ENCODE measurements at regions not wholly inside any gene's neighbourhood (a gene's known extent, or its start where the extent isn't known, plus 50 kb on each side); places are given as distances from the start of the nearest gene placed in this dataset.
"Not testable (repeated sequence)": the region's sequence is repeated elsewhere in the genome, so short reads cannot be mapped to it uniquely, and the experiment has no call there.

GRCh38 chr4:57993944-57994343, 883.8 kb upstream of the IGFBP7 start:
- DNase-seq: no peak

DNA sequence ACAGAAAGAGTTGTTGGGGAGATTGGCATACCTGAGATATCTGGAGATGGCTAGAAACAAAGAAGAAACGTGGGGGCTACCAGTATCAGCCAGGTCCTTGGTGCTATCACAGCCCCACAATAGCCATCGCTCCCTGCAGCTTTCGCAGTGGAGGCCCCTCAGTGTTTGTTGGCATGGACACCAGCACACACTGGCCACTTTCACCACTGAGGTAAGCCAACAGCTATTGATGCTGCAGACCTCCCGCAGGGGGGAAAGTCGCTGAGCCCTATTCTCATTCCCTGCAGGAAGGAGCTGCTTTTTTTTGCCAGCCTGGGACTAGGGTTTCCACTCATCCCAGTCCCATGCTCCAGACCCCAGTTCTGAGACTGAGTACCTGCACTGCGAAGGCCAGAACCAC, 879.2 kb upstream of the IGFBP7 start:
- DNase-seq: no peak

GRCh38 chr4:57985161-57985560, 875.0 kb upstream of the IGFBP7 start:
- no peak for DNase-seq

- DNase-seq: no peak
Observed at GRCh38 chr4:57981123-57981522, 870.9 kb upstream of the IGFBP7 start.

DNA sequence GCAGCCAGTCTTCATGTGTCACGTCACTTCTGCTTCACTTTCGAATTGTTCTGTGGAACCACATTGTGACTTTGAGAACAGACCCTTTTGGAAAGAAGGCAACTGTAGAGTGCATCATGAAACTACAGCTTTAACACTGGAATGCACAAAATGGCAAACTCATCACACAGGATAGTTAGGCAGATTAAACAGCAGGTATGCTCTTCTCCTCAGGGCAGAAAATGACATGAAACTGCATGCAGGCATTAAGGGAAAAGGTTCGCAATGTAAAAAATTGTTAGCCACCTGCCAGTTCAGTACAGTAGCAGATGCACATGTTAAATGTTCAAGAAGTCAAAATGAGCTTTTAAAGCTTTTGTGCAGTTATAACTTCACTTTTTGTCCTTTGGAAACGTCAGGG, 864.6 kb upstream of the IGFBP7 start:
- no peak for DNase-seq

DNA sequence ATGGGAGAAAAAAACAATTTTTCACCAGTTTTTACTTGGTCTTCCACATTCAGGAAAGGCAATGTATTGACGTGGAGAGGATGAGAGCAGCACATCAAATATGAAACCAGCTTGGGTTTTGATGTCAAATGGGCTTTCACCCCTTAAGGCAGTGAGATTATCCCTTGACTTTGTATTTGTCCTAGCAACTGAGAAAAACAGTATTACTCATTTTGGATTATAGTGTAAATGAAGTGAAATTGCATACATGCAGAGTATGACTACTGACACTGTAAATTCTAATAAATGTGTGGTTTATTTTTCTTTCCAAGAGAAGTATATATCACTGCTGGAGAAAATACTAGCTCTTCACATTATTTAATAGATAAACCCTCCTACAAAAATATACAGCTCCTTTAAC, 863.6 kb upstream of the IGFBP7 start:
- no peak for DNase-seq

GRCh38 chr4:57971261-57971660, 861.1 kb upstream of the IGFBP7 start:
- no peak for DNase-seq

GRCh38 chr4:57966987-57967760, 857.0 kb upstream of the IGFBP7 start:
- DNase-seq: no peak

DNA sequence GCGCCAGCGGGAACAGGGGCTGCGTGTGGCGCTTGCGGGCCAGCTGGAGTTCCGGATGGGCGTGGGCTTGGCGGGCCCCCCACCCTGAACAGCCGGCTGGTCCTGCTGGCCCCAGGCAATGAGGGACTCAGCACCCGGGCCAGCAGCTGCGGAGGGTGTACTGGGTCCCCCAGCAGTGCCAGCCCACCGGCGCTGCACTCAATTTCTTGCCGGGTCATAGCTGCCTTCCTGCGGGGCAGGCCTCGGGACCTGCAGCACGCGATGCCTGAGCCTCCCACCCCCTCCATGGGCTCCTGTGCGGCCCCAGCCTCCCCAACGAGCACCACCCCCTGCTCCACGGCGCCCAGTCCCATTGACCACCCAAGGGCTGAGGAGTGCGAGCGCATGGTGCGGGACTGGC, 855.2 kb upstream of the IGFBP7 start:
- DNase-seq: not testable (repeated sequence)

GRCh38 chr4:57945298-57945697, 835.1 kb upstream of the IGFBP7 start:
- DNase-seq: no peak

- no peak for DNase-seq
Observed at GRCh38 chr4:57943682-57944081, 833.5 kb upstream of the IGFBP7 start.

- DNase-seq: not testable (repeated sequence)
Observed at GRCh38 chr4:57937326-57937725, 827.1 kb upstream of the IGFBP7 start.

DNA sequence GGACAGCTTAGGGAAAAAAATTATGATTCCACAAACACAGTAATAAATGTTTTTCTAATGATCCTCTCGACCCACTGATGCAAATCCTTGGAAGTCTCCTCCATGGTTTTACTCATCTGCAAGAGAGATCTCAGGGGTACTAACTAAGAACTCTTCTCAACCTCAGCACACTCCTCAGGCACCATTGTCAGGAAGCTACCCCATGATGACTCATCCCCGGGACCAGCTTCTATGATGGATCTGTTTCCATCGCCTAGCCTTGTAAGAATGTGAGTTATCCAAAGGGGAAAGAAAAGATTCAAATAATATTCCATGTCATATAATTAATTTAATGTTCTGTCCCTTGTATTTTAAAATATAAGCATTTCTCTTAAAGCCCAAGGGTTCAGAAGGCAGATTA, 816.1 kb upstream of the IGFBP7 start:
- no peak for DNase-seq

DNA sequence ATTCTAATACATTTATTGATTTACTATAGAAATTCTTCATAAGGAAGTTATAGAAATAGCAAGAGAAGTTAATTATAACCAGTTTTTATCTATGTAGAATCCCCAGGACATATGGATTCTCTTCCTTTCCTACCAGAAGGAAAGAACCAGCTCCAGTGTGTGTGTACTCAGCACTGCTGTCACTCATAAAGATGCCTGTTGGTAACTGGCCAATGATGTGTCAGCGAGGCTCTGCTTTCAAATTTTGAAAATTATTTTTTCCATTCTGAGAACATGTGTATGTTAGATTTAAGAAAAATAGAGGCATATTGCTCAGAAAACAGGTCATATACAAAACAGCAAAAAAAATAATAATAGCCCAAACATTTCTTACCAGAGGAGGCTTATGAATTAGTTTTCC, 814.8 kb upstream of the IGFBP7 start:
- no peak for DNase-seq

- no peak for DNase-seq
Observed at GRCh38 chr4:57916479-57916878, 806.3 kb upstream of the IGFBP7 start.

- no peak for DNase-seq
Observed at GRCh38 chr4:57911203-57911602, 801.0 kb upstream of the IGFBP7 start.

DNA sequence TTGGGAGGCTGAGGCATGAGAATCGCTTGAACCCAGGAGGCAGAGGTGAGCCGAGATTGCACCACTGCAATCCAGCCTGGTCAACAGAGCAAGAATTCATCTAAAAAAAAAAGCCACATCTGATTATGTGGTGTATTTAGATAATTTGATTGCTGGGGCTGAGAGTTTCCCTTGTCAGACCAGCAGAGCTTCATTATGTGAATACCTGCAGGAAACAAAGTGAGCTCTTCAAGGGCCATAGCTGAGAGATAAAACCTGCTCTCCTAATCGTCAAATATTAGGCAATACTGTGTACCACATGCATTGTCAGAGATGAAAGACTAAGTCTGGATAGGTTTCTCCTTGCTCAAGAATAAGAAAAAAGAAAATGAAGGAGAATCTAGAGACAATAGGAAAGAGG, 800.0 kb upstream of the IGFBP7 start:
- DNase-seq: no peak

DNA sequence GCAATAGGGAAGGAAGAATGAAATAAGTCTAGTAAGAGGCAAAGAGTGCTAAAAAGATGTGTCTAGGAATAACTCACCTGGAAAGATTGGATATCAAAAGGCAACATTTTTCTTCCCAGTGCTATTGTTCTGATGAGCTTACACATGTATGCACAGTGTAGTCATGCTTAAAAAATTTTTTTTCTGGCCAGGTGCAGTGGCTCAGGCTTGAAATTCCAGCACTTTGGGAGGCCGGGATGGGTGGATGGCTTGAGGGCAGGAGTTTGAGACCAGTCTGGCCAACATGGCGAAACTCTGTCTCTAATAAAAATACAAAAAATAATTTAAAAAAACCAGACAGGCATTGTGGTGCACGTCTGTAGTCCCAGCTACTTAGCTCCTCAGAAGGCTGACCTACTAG, 795.8 kb upstream of the IGFBP7 start:
- DNase-seq: no peak

- no peak for DNase-seq
Observed at GRCh38 chr4:57877047-57877458, 766.9 kb upstream of the IGFBP7 start.

GRCh38 chr4:57875829-57876392, 765.7 kb upstream of the IGFBP7 start:
- DNase-seq: no peak

DNA sequence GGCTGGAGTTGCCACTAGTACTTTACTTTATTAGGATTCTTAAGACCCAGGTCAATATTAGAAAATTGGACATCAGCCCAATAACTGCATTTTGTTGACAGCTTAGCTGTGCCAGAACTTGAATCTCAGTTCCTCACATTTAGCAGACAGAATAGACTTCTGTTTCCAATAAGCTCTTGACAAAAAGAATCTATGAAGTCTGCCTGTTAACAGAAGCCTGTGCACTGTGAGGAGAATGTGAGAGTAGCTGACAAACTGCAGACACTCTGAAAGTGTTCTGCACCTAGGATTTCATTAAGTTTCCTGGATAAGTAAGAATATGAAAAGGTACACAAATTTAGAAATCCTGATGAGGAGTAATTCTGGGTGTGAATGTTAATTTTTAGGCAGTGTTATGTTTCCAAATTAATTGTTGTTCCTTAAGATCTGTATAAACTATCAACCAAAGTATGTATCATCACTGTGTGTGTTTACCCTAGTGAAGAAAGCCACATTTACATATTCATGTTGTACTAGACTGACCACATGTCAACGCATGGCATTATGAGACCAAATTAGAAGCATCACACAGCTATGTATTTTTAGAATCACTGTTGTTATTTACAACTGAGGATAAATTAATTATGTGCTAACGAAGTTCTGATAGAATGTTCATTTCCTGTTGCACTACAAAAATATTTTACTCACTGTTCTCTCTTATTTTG, 756.4 kb upstream of the IGFBP7 start:
- no peak for DNase-seq

DNA sequence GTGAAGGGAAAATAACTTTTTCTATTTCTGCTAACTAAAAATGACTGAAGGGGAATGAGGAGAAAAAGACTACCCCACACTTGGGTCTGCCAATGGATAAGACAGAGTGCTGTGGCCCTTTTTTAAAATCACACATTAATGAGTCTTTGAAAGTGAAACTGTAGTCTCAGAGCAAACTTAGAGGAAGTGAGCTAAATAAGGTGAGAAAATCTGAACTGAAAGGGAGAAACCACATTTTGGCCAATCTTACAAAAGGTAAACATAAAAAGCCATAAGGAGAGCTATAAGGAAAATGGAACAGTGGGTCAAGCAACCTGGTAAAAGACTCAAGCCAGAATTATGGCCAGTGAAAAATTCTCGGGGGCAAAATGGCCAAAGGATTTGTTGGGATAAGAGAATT, 755.1 kb upstream of the IGFBP7 start:
- DNase-seq: no peak

GRCh38 chr4:57854748-57855147, 744.6 kb upstream of the IGFBP7 start:
- DNase-seq: no peak

- DNase-seq: no peak
Observed at GRCh38 chr4:57850141-57850540, 740.0 kb upstream of the IGFBP7 start.

All from CD4-positive, alpha-beta T cell treated with Interleukin-4 for 4 hours (primary cell).